PC-3 (cell line): ENCODE measurements at regions not wholly inside any gene's neighbourhood (a gene's known extent, or its start where the extent isn't known, plus 50 kb on each side); places are given as distances from the start of the nearest gene placed in this dataset.

ENCODE experiments used
- CTCF ChIP-seq: fragments of 300-600 bp; sonication (generic); conservative IDR thresholded peaks from 2 replicates; pipeline ENCODE4 v1.5.1; 2017; ENCODE audit warnings: antibody characterized with exemption, low read depth, mild to moderate bottlenecking, low read length
- EZH2 ChIP-seq: fragments of 300-600 bp; sonication (generic); IDR thresholded peaks from one replicate; pipeline ENCODE4 v1.6.1; 2017; ENCODE audit warnings: antibody characterized with exemption, mild to moderate bottlenecking, low read length; ENCODE audit not compliant: unreplicated experiment
- EZH2phosphoT487 ChIP-seq: fragments of 300-600 bp; sonication (generic); IDR thresholded peaks from 2 replicates; pipeline ENCODE4 v1.6.1; 2018; ENCODE audit warnings: mild to moderate bottlenecking, antibody characterized with exemption, low read length, borderline replicate concordance

- TF ChIP-seq CTCF (no peak), EZH2 (no peak), EZH2phosphoT487 (no peak)
These were observed 240.0 kb downstream of the ZNF621 start for GRCh38 chr3:40764747-40765146.
